A673 (cell line): ENCODE measurements at regions not wholly inside any gene's neighbourhood (a gene's known extent, or its start where the extent isn't known, plus 50 kb on each side); places are given as distances from the start of the nearest gene placed in this dataset.

Source experiments
- CTCF ChIP-seq: fragments of 300-800, 200-600 bp; sonication (generic); conservative IDR thresholded peaks from 2 replicates; pipeline ENCODE4 v1.5.1; 2017; ENCODE audit warnings: low read depth, mild to moderate bottlenecking, antibody characterized with exemption, low read length, moderate library complexity, mixed read lengths
- EZH2 ChIP-seq: fragments of 200-600 bp; sonication (generic); IDR thresholded peaks from 2 replicates; pipeline ENCODE4 v1.6.1; 2017; ENCODE audit warnings: borderline replicate concordance, low read depth, mild to moderate bottlenecking, mixed read lengths, antibody characterized with exemption, low read length; ENCODE audit not compliant: poor library complexity, severe bottlenecking

- TF ChIP-seq CTCF (no peak), EZH2 (no peak)
Measured at GRCh38 chr9:134258332-134258731, 67.9 kb upstream of the RXRA start.
